ENCODE measurements at regions not wholly inside any gene's neighbourhood (a gene's known extent, or its start where the extent isn't known, plus 50 kb on each side); places are given as distances from the start of the nearest gene placed in this dataset.

DNA sequence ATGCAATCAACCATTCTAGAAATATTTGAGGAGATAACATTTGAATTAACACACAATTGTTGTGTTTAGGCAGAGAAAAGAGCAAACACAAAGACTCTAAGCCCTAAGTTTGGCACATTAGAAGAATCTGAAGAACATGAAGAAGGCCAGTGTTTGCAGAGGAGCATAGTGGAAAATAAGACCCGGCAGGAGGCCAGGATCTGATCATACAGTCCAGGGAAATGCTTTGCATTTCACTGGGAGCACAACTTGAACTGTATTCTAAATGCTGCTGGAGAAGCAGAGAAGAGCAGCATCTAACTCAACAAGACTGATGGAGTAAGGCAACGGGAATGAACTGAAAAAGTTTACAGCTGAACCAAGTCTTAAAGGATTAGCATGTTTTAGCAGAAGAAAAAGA lies 463.4 kb downstream of the ZNF608 start:
- no peak for TF ChIP-seq CTCFL (IDR thresholded peaks at IDR 0.05; ENCODE audit: borderline replicate concordance, insufficient read depth, low read depth, low read length, poor library complexity, severe bottlenecking)
- no peak for TF ChIP-seq PRMT5 (CRISPR knock-in tag; IDR thresholded peaks at IDR 0.05)
- TF ChIP-seq POLR2A (conservative IDR thresholded peaks at IDR 0.05): no peak
- TF ChIP-seq NFYB (IDR thresholded peaks at IDR 0.05; ENCODE audit: extremely low read depth, insufficient read length): no peak
- TF ChIP-seq SETDB1 (IDR thresholded peaks at IDR 0.05; ENCODE audit: low read length): no peak
- TF ChIP-seq ZNF146 (CRISPR knock-in tag; IDR thresholded peaks at IDR 0.05; ENCODE audit: unreplicated experiment): no peak
- TF ChIP-seq PTBP1 (IDR thresholded peaks at IDR 0.05; ENCODE audit: low read depth, low read length): no peak
- TF ChIP-seq, protein P1, sequence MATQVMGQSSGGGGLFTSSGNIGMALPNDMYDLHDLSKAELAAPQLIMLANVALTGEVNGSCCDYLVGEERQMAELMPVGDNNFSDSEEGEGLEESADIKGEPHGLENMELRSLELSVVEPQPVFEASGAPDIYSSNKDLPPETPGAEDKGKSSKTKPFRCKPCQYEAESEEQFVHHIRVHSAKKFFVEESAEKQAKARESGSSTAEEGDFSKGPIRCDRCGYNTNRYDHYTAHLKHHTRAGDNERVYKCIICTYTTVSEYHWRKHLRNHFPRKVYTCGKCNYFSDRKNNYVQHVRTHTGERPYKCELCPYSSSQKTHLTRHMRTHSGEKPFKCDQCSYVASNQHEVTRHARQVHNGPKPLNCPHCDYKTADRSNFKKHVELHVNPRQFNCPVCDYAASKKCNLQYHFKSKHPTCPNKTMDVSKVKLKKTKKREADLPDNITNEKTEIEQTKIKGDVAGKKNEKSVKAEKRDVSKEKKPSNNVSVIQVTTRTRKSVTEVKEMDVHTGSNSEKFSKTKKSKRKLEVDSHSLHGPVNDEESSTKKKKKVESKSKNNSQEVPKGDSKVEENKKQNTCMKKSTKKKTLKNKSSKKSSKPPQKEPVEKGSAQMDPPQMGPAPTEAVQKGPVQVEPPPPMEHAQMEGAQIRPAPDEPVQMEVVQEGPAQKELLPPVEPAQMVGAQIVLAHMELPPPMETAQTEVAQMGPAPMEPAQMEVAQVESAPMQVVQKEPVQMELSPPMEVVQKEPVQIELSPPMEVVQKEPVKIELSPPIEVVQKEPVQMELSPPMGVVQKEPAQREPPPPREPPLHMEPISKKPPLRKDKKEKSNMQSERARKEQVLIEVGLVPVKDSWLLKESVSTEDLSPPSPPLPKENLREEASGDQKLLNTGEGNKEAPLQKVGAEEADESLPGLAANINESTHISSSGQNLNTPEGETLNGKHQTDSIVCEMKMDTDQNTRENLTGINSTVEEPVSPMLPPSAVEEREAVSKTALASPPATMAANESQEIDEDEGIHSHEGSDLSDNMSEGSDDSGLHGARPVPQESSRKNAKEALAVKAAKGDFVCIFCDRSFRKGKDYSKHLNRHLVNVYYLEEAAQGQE (IDR thresholded peaks at IDR 0.05; ENCODE audit: borderline replicate concordance): no peak
- TF ChIP-seq, protein P1 (CRISPR knock-in tag; IDR thresholded peaks at IDR 0.05; ENCODE audit: low read depth): no peak
- TF ChIP-seq MAFK (IDR thresholded peaks at IDR 0.05; ENCODE audit: low read length): no peak
- no peak for TF ChIP-seq GABPA (tag; conservative IDR thresholded peaks at IDR 0.05; ENCODE audit: low read depth)
- no peak for TF ChIP-seq ZEB2 (IDR thresholded peaks at IDR 0.05)
- TF ChIP-seq EZH2 (IDR thresholded peaks at IDR 0.05; ENCODE audit: borderline replicate concordance, low read depth, low read length): no peak
- no peak for TF ChIP-seq POLR2AphosphoS5 (IDR thresholded peaks at IDR 0.05; ENCODE audit: control insufficient read depth, insufficient read depth, low read depth, low read length)

All from K562 (cell line).